ENCODE measurements at regions not wholly inside any gene's neighbourhood (a gene's known extent, or its start where the extent isn't known, plus 50 kb on each side); places are given as distances from the start of the nearest gene placed in this dataset.

DNA sequence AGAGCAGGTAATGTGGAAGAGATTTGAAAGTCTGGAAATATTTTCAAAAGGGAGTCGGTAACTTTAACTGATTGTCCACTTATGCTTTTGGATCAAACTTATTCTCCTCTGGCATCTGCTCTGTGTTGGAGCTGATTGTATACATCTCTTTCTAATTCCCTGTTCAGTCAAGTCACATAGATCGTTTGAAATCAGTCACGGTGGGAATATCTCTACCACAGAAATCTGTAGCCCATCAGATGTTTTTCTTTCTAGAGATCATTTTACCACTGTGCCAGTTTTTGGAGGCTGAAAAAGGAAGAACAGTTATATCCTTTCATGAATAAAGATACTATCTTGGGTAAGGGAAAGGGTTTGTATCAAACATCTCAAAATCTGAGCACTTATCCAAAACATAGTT lies 1853.3 kb downstream of the EFNA5 start:
- no peaks in the 10 kb centered on the region for H3K79me2 ChIP-seq (ENCODE audit: control insufficient read depth, insufficient read depth, low read length)
- no peak overlapping the region for H3K4me2 ChIP-seq (ENCODE audit: control insufficient read depth, extremely low read depth, insufficient read depth, low read depth, low read length)
- FAIRE-seq (no peak), DNase-seq (ENCODE audit: low read depth, low spot score) (no peak)
- no peaks in the 10 kb centered on the region for H3K27me3 ChIP-seq (ENCODE audit: control insufficient read depth, extremely low read depth, insufficient read depth, low read length)
- no peaks in the 10 kb centered on the region for H3K36me3 ChIP-seq (ENCODE audit: control insufficient read depth in 2 of 2, extremely low read depth in 1 of 2, insufficient read depth in 2 of 2, low read length in 2 of 2)
- H3K4me1 ChIP-seq (ENCODE audit: control insufficient read depth, extremely low read depth, insufficient read depth, low read length), result no peaks in the 10 kb centered on the region
- no peaks in the 10 kb centered on the region for H3K9me1 ChIP-seq (ENCODE audit: control insufficient read depth, extremely low read depth, insufficient read depth, low read length)
- no peaks in the 10 kb centered on the region for H3K9me3 ChIP-seq (ENCODE audit: control insufficient read depth, low read depth, low read length)
- dilution Hi-C loops (cut with MboI; ENCODE audit: extremely low pct_ligation_motif_present, low sequenced_read_pairs), result no loop called here
- no peaks in the 10 kb centered on the region for H4K20me1 ChIP-seq (ENCODE audit: control insufficient read depth, extremely low read depth, insufficient read depth, low read length)
- no peak overlapping the region for H3K9ac ChIP-seq (ENCODE audit: control insufficient read depth, extremely low read depth, insufficient read depth, low read length)
- H3K27ac ChIP-seq (ENCODE audit: control insufficient read depth, insufficient read depth, low read length), result no peak overlapping the region
- H3K4me3 ChIP-seq (ENCODE audit: control insufficient read depth in 2 of 3, extremely low read depth in 1 of 3, insufficient read depth in 2 of 3, low read depth in 1 of 3, low read length in 3 of 3), result no peak overlapping the region
- TF ChIP-seq EZH2 (IDR thresholded peaks at IDR 0.05; ENCODE audit: low read length), result no peak
- TF ChIP-seq, protein P1, sequence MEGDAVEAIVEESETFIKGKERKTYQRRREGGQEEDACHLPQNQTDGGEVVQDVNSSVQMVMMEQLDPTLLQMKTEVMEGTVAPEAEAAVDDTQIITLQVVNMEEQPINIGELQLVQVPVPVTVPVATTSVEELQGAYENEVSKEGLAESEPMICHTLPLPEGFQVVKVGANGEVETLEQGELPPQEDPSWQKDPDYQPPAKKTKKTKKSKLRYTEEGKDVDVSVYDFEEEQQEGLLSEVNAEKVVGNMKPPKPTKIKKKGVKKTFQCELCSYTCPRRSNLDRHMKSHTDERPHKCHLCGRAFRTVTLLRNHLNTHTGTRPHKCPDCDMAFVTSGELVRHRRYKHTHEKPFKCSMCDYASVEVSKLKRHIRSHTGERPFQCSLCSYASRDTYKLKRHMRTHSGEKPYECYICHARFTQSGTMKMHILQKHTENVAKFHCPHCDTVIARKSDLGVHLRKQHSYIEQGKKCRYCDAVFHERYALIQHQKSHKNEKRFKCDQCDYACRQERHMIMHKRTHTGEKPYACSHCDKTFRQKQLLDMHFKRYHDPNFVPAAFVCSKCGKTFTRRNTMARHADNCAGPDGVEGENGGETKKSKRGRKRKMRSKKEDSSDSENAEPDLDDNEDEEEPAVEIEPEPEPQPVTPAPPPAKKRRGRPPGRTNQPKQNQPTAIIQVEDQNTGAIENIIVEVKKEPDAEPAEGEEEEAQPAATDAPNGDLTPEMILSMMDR (optimal IDR thresholded peaks at IDR 0.05 in 1 of 3, IDR thresholded peaks at IDR 0.05 in 1 of 3, conservative IDR thresholded peaks at IDR 0.05 in 1 of 3; ENCODE audit: extremely low read depth in 1 of 3, insufficient read depth in 2 of 3, low read length in 3 of 3), result no peak
- H2AFZ ChIP-seq (ENCODE audit: control insufficient read depth, low read length), result no peak overlapping the region

DNA sequence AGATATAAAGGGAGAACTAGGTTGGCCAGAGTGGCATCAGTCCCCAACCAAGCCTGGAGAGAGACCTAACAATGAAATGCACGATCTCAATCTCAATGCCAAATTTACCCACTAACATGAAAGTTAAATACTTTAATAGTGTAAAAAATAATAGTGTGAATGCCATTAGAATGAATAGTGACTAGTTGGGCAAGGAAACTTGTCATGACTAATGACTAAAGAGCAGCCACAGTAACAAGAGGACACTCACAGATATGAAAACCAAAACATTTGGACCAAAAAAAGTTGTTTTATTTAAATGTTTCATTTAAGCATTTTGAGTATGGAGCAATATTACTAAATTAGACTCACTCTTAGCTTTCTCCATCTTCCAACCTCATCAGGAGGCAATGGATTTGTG lies 1853.8 kb downstream of the EFNA5 start:
- TF ChIP-seq, protein P1 (optimal IDR thresholded peaks at IDR 0.05 in 1 of 3, IDR thresholded peaks at IDR 0.05 in 1 of 3, conservative IDR thresholded peaks at IDR 0.05 in 1 of 3; ENCODE audit: extremely low read depth in 1 of 3, insufficient read depth in 2 of 3, low read length in 3 of 3), result no peak
- no peak for TF ChIP-seq EZH2 (IDR thresholded peaks at IDR 0.05; ENCODE audit: low read length)
- no peak for DNase-seq (ENCODE audit: low read depth, low spot score)
- Histone ChIP-seq H3K79me2 (ENCODE audit: control insufficient read depth, insufficient read depth, low read length) (no peaks in the 10 kb centered on the region), H3K9ac (ENCODE audit: control insufficient read depth, extremely low read depth, insufficient read depth, low read length) (no peak overlapping the region), H3K27me3 (ENCODE audit: control insufficient read depth, extremely low read depth, insufficient read depth, low read length) (no peaks in the 10 kb centered on the region), H3K27ac (ENCODE audit: control insufficient read depth, insufficient read depth, low read length) (no peak overlapping the region), H3K9me1 (ENCODE audit: control insufficient read depth, extremely low read depth, insufficient read depth, low read length) (no peaks in the 10 kb centered on the region), H4K20me1 (ENCODE audit: control insufficient read depth, extremely low read depth, insufficient read depth, low read length) (no peaks in the 10 kb centered on the region), H3K4me3 (ENCODE audit: control insufficient read depth in 2 of 3, extremely low read depth in 1 of 3, insufficient read depth in 2 of 3, low read depth in 1 of 3, low read length in 3 of 3) (no peak overlapping the region), H2AFZ (ENCODE audit: control insufficient read depth, low read length) (no peak overlapping the region), H3K9me3 (ENCODE audit: control insufficient read depth, low read depth, low read length) (no peaks in the 10 kb centered on the region), H3K36me3 (ENCODE audit: control insufficient read depth in 2 of 2, extremely low read depth in 1 of 2, insufficient read depth in 2 of 2, low read length in 2 of 2) (no peaks in the 10 kb centered on the region), H3K4me1 (ENCODE audit: control insufficient read depth, extremely low read depth, insufficient read depth, low read length) (no peaks in the 10 kb centered on the region), H3K4me2 (ENCODE audit: control insufficient read depth, extremely low read depth, insufficient read depth, low read depth, low read length) (no peak overlapping the region)
- no peak for FAIRE-seq
- dilution Hi-C loops (cut with MboI; ENCODE audit: extremely low pct_ligation_motif_present, low sequenced_read_pairs), result no loop called here
